ENCODE measurements at regions not wholly inside any gene's neighbourhood (a gene's known extent, or its start where the extent isn't known, plus 50 kb on each side); places are given as distances from the start of the nearest gene placed in this dataset.
"Not testable (repeated sequence)": the region's sequence is repeated elsewhere in the genome, so short reads cannot be mapped to it uniquely, and the experiment has no call there.

DNA sequence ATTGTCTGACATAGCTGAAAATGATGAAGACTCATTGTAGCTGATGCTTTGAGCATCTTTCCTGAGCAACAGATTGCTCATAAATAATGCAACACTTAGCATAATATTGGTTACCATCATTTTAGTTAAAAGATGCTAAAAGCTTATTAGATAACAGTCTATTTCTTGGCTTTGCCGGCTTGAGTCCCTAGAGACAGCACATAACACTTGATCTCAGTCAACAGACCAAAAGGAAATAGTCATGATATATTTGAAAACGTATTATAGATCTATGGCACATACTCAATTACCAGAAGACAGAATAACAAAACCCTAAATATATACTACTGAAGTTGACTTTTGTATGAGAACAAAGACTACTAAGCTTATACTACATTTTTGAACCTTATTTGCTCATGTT, 846.7 kb upstream of the EPHA5 start:
- no peak for FAIRE-seq

DNA sequence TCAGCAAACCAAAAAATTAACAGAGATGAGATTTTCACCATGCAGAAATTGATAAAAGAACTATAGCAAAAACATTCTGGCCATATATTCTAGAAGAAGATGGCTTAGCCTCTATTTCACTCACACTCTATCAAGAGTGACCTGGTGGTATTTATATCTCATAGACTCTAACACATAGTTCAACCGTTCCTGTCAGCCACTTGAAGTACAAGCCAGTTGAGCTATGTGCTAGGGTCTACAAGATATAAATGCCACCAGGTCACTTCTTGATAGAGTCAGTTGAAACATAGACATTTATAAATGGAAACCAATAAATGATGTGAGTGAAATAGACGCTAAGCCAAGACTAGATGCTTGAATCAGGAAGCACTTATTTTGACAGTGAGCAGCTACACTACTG, 836.7 kb upstream of the EPHA5 start:
- FAIRE-seq, result no peak

GRCh38 chr4:66501997-66502396, 831.7 kb upstream of the EPHA5 start:
- no peak for FAIRE-seq

- FAIRE-seq, result no peak
Measured at GRCh38 chr4:66490729-66491128, 820.4 kb upstream of the EPHA5 start.

- no peak for FAIRE-seq
Measured at GRCh38 chr4:66489783-66490452, 819.6 kb upstream of the EPHA5 start.

DNA sequence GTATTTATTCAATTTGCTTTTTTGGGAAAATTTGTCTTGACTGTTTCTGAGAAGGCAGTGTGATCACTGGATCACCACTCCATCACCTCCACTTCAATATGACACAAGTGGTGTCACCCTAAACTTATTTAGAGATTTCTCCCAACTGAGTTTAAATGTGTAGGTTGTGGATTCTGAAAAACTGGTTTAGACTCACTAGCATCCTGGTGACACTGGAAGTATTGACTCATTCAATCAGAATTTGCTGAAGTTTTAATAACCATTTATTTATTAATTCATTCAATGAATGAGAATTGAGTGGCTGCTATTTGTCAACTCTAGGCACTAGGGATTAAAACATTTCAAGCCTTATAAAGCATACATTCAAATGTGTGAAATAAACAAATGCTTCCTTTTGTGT, 819.1 kb upstream of the EPHA5 start:
- FAIRE-seq, result no peak

- FAIRE-seq, result no peak
Measured at GRCh38 chr4:66486068-66486467, 815.8 kb upstream of the EPHA5 start.

DNA sequence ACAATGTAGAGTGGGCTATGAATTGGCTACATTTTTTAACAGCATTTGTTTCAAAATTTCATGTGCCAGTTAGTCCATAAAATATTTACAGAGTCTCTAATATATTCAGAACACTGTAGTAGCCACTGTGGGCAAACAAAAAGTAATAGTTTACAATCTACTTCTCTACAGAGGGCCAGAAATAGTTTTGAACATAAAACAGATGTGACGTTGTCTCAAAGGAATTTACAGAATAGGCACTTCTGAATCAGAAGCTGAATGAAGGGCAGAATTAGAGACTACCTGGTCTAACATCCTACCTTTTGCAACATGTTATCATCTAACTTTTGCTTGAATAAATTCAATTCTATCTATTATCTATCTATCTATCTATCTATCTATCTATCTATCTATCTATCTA, 811.9 kb upstream of the EPHA5 start:
- no peak for FAIRE-seq

- no peak for FAIRE-seq
Measured at GRCh38 chr4:66475596-66475995, 805.3 kb upstream of the EPHA5 start.

- FAIRE-seq, result no peak
Measured at GRCh38 chr4:66465111-66465510, 794.8 kb upstream of the EPHA5 start.

DNA sequence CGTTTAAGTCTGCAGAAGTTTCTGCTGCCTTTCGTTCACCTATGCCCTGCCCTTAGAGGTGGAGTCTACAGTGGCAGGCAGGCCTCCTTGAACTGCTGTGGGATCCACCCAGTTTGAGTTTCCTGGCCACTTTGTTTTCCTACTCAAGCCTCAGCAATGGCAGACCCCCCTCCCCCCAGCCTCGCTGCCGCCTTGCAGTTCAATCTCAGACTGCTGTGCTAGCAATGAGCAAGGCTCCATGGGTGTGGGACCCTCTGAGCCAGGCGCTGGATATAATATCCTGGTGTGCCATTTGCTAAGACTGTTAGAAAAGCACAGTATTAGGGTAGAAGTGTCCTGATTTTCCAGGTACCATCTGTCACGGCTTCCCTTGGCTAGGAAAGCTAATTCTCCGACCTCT, 792.6 kb upstream of the EPHA5 start:
- FAIRE-seq, result not testable (repeated sequence)

DNA sequence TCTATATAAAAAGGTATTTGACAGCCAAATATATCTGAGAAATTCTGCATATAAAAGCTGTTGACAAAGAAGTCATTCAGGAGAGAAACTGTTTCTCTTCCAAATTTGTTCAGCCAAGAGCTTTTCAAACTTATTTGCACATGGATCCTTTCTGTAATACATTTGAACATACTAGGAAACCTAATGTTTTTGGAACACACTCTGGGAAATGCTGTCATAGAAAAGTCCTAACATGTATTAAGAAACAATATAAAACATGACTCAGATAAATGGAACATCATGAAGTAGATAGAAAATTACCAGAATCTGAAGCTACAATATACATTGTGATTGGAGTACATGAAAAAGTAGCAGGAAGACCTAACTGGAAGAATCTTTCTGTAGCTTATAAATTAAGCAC, 781.5 kb upstream of the EPHA5 start:
- no peak for FAIRE-seq

GRCh38 chr4:66443008-66443407, 772.7 kb upstream of the EPHA5 start:
- FAIRE-seq, result no peak

GRCh38 chr4:66439508-66439907, 769.2 kb upstream of the EPHA5 start:
- no peak for FAIRE-seq

DNA sequence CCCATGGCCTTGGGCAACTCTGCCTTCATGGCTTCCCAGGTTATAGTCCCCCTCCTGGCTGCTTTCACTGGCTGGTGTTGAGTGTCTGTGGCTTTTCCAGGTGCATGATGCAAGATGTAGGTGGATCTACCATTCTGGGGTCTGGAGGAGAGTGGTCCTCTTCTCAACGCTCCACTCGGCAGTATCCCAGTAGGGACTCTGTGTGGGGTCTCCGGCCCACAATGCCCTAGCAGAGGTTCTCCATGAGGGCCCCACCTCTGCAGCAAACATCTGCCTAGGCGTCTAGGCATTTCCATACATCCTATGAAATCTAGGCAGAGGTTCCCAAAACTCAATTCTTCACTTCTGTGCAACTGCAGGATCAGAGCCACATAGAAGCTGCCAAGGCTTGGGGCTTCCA, 763.4 kb upstream of the EPHA5 start:
- no peak for FAIRE-seq

DNA sequence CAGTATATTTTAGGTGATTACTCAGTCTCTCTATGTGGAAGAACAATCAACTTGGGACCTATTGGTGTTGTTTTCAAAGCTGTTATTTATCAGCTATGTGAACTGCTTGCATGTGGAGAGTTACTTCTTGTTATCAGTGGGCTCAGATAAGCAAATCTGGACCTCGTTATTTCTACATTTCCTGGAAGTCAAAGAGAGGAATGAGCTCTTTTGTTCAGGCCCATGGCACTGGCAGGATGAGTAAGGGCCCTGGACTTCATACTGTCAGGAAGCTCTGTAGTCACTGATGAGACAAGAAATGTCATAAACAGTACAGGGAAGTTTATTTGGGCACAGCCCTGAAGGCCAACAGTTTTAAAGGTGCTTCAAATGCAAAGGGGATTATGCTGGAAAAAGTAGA, 760.6 kb upstream of the EPHA5 start:
- no peak for FAIRE-seq

- FAIRE-seq, result no peak
Measured at GRCh38 chr4:66429276-66429675, 759.0 kb upstream of the EPHA5 start.

- no peak for FAIRE-seq
Measured at GRCh38 chr4:66416425-66416824, 746.1 kb upstream of the EPHA5 start.

GRCh38 chr4:66404141-66404540, 733.9 kb upstream of the EPHA5 start:
- no peak for FAIRE-seq

DNA sequence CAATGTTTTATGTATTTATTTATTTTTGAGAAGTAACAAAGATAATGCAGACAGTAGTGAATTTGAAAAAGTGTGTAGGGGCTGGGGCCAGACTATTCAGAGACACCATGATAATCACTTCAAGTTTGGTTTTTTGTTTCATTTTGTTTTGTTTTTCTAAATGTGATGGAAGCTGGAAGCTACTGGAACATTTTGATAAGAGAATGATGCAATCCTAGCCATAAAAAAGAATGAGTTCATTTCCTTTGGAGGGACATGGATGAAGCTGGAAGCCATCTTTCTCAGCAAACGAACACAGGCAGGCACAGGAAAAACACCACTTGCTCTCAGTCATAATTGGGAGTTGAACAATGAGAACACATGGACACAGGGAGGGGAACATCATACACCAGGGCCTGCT, 706.6 kb upstream of the EPHA5 start:
- FAIRE-seq, result no peak

DNA sequence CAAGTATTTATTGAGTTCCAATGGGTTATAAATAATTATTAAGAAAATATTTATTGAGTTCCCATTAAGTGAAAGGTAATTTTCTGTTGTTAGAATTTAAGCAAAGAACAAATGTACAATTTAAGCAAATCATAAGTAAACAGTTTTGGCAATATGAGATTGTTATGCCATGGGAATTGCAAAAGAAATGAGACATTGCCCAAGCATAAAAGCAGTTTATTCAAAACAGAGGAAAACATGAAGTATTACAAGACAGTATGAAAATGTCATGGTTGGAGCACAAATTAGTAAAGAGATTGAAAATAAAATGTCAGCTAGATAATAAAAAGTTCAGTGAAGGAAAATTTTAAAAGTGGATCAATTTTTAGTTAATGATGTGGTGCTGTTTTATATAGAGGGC, 706.1 kb upstream of the EPHA5 start:
- FAIRE-seq, result no peak

DNA sequence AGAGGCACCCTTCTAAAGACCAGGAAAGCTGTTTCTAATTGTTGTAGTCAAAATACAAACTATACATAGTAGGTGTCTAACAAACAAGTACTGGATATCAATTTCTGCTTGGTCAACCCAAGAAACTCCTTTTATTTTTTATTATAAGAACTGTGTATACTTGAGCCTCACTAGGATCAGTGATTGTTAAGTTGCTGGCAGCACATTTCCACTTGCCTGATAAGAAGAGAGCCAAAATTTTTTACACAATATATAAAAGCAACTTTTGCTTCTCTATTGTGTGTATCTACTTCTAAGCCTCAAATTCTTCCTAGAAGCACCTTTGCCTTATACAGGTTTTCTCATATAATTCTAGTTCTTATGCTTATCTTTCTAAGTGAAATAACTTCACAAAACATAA, 703.0 kb upstream of the EPHA5 start:
- no peak for FAIRE-seq

GRCh38 chr4:66372706-66373105, 702.4 kb upstream of the EPHA5 start:
- FAIRE-seq, result no peak

DNA sequence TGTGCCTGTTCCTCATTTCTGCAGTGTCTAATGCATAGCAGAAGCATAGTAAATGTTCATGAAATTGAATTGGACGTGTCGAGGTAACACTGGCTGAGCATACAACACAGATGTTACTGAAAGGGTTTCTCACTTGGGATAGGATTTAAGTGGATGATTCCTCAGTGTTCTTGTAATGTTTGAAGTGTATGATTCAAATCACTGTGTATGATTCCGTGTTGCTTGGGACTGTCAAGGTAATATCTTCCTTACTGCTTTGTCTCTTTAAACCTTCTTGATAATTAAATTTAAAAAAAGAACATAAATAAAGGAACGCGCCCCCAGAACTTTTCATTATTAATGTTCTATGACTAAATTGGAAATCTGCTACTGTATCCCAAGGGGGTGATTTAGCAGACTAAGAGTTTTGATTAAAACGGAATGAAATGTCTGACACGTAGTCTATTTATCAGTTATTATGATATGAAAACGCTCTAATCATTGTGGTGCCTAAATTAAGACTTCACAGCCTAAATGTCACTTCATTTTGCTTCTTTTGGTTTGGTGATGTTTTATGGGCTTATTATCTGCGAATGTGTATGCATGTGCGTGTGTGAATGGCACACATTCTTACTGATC, 696.9 kb upstream of the EPHA5 start:
- no peak for FAIRE-seq

DNA sequence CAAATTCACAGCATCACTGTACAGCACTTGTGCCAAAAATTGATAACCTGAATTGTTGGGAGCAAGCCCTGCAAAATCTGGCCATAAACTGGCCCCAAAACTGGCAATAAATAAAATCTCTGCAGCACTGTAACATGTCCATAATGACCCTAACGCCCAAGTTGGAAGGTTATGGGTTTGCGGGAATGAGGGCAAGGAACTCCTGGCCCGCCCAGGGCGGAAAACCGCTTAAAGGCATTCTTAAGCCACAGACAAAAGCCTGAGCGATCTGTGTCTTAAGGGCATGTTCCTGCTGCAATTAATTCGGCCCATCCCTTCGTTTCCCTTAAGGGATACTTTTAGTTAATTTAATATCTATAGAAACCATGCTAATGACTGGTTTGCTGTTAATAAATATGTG, 690.1 kb upstream of the EPHA5 start:
- not testable (repeated sequence) for FAIRE-seq
